ENCODE measurements at regions not wholly inside any gene's neighbourhood (a gene's known extent, or its start where the extent isn't known, plus 50 kb on each side); places are given as distances from the start of the nearest gene placed in this dataset.
"Not testable (repeated sequence)": the region's sequence is repeated elsewhere in the genome, so short reads cannot be mapped to it uniquely, and the experiment has no call there.

GRCh38 chr14:106706488-106706887, 1180.1 kb downstream of the TMEM121 start:
- H3K4me3 Mint-ChIP-seq; POLR2A ChIA-PET; H3K9me3 Mint-ChIP-seq; H3K36me3 Mint-ChIP-seq (ENCODE audit: low read depth); H3K27ac Mint-ChIP-seq; H3K27me3 Mint-ChIP-seq; H3K4me1 Mint-ChIP-seq; DNase-seq: not testable (repeated sequence)
- CTCF ChIA-PET: interaction anchor here (0.9 kb wide), 1 partner anchor 124 kb away, joined by 4 read pairs; no protein-coding TSS in a partner anchor

- H3K27me3 Mint-ChIP-seq; H3K9me3 Mint-ChIP-seq; H3K36me3 Mint-ChIP-seq (ENCODE audit: low read depth); H3K4me1 Mint-ChIP-seq; POLR2A ChIA-PET; H3K4me3 Mint-ChIP-seq; H3K27ac Mint-ChIP-seq; DNase-seq: not testable (repeated sequence)
- CTCF ChIA-PET: interaction anchor here (0.9 to 1.1 kb wide), 2 partner anchors 15 to 53 kb away, joined by 3 to 4 read pairs; no protein-coding TSS in a partner anchor
These were observed 1183.8 kb downstream of the TMEM121 start for GRCh38 chr14:106710187-106710586.

- H3K4me3 Mint-ChIP-seq: not testable (repeated sequence)
These were observed 1186.1 kb downstream of the TMEM121 start for GRCh38 chr14:106712513-106712912.

GRCh38 chr14:106714446-106715428, 1188.4 kb downstream of the TMEM121 start:
- POLR2A ChIA-PET; H3K9me3 Mint-ChIP-seq; H3K27me3 Mint-ChIP-seq; H3K27ac Mint-ChIP-seq; H3K4me3 Mint-ChIP-seq; H3K36me3 Mint-ChIP-seq (ENCODE audit: low read depth): not testable (repeated sequence)
- DNase-seq: peak; percentile 24
- CTCF ChIA-PET: interaction anchor here (1.8 kb wide), 1 partner anchor 49 kb away, joined by 5 read pairs; no protein-coding TSS in a partner anchor
- peaks cover 21% of the 10 kb centered on the region for H3K4me1 Mint-ChIP-seq

More at GRCh38 chr14:106712513-106712912, 1186.1 kb downstream of the TMEM121 start:
- CTCF ChIA-PET: interaction anchor here (1.3 to 1.8 kb wide), 5 partner anchors 18 to 78 kb away, joined by 3 to 5 read pairs (median 3); no protein-coding TSS in a partner anchor
- H3K27ac Mint-ChIP-seq; H3K9me3 Mint-ChIP-seq; H3K36me3 Mint-ChIP-seq (ENCODE audit: low read depth); POLR2A ChIA-PET; H3K4me1 Mint-ChIP-seq; H3K27me3 Mint-ChIP-seq; DNase-seq: not testable (repeated sequence)

- H3K36me3 Mint-ChIP-seq (ENCODE audit: low read depth); H3K9me3 Mint-ChIP-seq; H3K4me3 Mint-ChIP-seq; DNase-seq; H3K27me3 Mint-ChIP-seq; POLR2A ChIA-PET; H3K27ac Mint-ChIP-seq: not testable (repeated sequence)
- CTCF ChIA-PET: interaction anchor here (1.9 kb wide), 1 partner anchor 155 kb away, joined by 5 read pairs; no protein-coding TSS in a partner anchor
- peaks cover 33% of the 10 kb centered on the region for H3K4me1 Mint-ChIP-seq
These were observed 1191.2 kb downstream of the TMEM121 start for GRCh38 chr14:106717544-106717943.

GRCh38 chr14:106719880-106720279, 1193.5 kb downstream of the TMEM121 start:
- H3K4me3 Mint-ChIP-seq; H3K27ac Mint-ChIP-seq; H3K9me3 Mint-ChIP-seq; H3K27me3 Mint-ChIP-seq; POLR2A ChIA-PET; H3K36me3 Mint-ChIP-seq (ENCODE audit: low read depth): not testable (repeated sequence)
- H3K4me1 Mint-ChIP-seq: peaks cover 42% of the 10 kb centered on the region
- DNase-seq: peak; percentile 27
- CTCF ChIA-PET: interaction anchor here (0.9 to 2.1 kb wide), 4 partner anchors 21 to 111 kb away, joined by 3 to 11 read pairs (median 3); no protein-coding TSS in a partner anchor

- H3K4me3 Mint-ChIP-seq; H3K27ac Mint-ChIP-seq; H3K27me3 Mint-ChIP-seq; POLR2A ChIA-PET; CTCF ChIA-PET; H3K9me3 Mint-ChIP-seq; DNase-seq; H3K36me3 Mint-ChIP-seq (ENCODE audit: low read depth): not testable (repeated sequence)
- H3K4me1 Mint-ChIP-seq: peaks cover 42% of the 10 kb centered on the region
These were observed 1195.5 kb downstream of the TMEM121 start for GRCh38 chr14:106721926-106722325.

GRCh38 chr14:106722813-106723687, 1196.7 kb downstream of the TMEM121 start:
- H3K36me3 Mint-ChIP-seq (ENCODE audit: low read depth); POLR2A ChIA-PET; H3K9me3 Mint-ChIP-seq; H3K4me3 Mint-ChIP-seq; CTCF ChIA-PET; DNase-seq; H3K27me3 Mint-ChIP-seq: not testable (repeated sequence)
- Mint-ChIP-seq H3K4me1 (peaks cover 47% of the 10 kb centered on the region), H3K27ac (peak overlapping the region; percentile 83)

- CTCF ChIA-PET; DNase-seq; H3K36me3 Mint-ChIP-seq (ENCODE audit: low read depth); POLR2A ChIA-PET; H3K9me3 Mint-ChIP-seq; H3K27me3 Mint-ChIP-seq; H3K4me3 Mint-ChIP-seq; H3K27ac Mint-ChIP-seq: not testable (repeated sequence)
- H3K4me1 Mint-ChIP-seq: peaks cover 18% of the 10 kb centered on the region
These were observed 1201.6 kb downstream of the TMEM121 start for GRCh38 chr14:106727962-106728361.

- Mint-ChIP-seq H3K4me3 (no peak overlapping the region), H3K27me3 (peaks cover 10% of the 10 kb centered on the region), H3K27ac (no peak overlapping the region), H3K9me3 (no peaks in the 10 kb centered on the region), H3K4me1 (peaks cover 14% of the 10 kb centered on the region), H3K36me3 (ENCODE audit: low read depth) (no peaks in the 10 kb centered on the region)
- no peak for DNase-seq
- ChIA-PET POLR2A (no interaction called here), CTCF (no interaction called here)
These were observed 1202.2 kb downstream of the TMEM121 start for GRCh38 chr14:106728611-106729010.

GRCh38 chr14:106729551-106729950, 1203.2 kb downstream of the TMEM121 start:
- CTCF ChIA-PET: no interaction called here
- no peak overlapping the region for H3K4me3 Mint-ChIP-seq
- peaks cover 13% of the 10 kb centered on the region for H3K27me3 Mint-ChIP-seq
- no peak for DNase-seq
- POLR2A ChIA-PET: no interaction called here
- H3K9me3 Mint-ChIP-seq: no peaks in the 10 kb centered on the region
- peaks cover 10% of the 10 kb centered on the region for H3K4me1 Mint-ChIP-seq
- H3K27ac Mint-ChIP-seq: no peak overlapping the region
- H3K36me3 Mint-ChIP-seq (ENCODE audit: low read depth): no peaks in the 10 kb centered on the region

GRCh38 chr14:106733771-106734170, 1207.4 kb downstream of the TMEM121 start:
- H3K36me3 Mint-ChIP-seq (ENCODE audit: low read depth): no peaks in the 10 kb centered on the region
- H3K27me3 Mint-ChIP-seq: peaks cover 16% of the 10 kb centered on the region
- no peaks in the 10 kb centered on the region for H3K4me1 Mint-ChIP-seq
- ChIA-PET POLR2A (no interaction called here), CTCF (no interaction called here)
- no peak overlapping the region for H3K27ac Mint-ChIP-seq
- no peak for DNase-seq
- H3K9me3 Mint-ChIP-seq: no peaks in the 10 kb centered on the region
- no peak overlapping the region for H3K4me3 Mint-ChIP-seq

GRCh38 chr14:106737021-106737420, 1210.6 kb downstream of the TMEM121 start:
- H3K27ac Mint-ChIP-seq: no peak overlapping the region

More at GRCh38 chr14:106737021-106737420, 1210.6 kb downstream of the TMEM121 start:
- no peak for DNase-seq
- POLR2A ChIA-PET: no interaction called here
- CTCF ChIA-PET: no interaction called here
- no peaks in the 10 kb centered on the region for H3K9me3 Mint-ChIP-seq
- H3K4me3 Mint-ChIP-seq: no peak overlapping the region
- peaks cover 8% of the 10 kb centered on the region for H3K4me1 Mint-ChIP-seq
- peaks cover 13% of the 10 kb centered on the region for H3K27me3 Mint-ChIP-seq
- H3K36me3 Mint-ChIP-seq (ENCODE audit: low read depth): no peaks in the 10 kb centered on the region
